ENCODE measurements at regions not wholly inside any gene's neighbourhood (a gene's known extent, or its start where the extent isn't known, plus 50 kb on each side); places are given as distances from the start of the nearest gene placed in this dataset.

DNA sequence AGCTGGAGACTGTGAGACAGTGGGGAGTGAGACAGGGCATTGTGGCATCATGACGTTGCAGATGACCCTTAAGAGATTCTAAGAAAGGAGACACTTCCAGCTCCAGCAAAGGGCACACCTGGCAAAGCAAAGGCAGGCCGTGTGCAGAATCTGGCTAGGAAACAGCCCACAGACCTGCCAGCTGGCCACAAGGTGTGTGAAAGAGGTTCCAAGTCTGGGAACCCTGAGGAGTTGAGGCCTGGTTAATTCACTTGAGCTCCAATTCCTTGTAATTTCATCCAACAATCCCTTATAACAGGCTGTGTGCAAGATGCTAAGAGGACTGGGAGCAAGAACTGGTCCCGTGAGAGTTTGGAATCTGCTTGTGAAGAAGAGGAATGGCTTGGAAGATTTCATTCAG is 72.8 kb upstream of the FAM9A start:
- TF ChIP-seq POLR2A (IDR thresholded peaks at IDR 0.05) (no peak), EP300 (IDR thresholded peaks at IDR 0.05; ENCODE audit: low read depth) (no peak)
- TF ChIP-seq, protein P1, sequence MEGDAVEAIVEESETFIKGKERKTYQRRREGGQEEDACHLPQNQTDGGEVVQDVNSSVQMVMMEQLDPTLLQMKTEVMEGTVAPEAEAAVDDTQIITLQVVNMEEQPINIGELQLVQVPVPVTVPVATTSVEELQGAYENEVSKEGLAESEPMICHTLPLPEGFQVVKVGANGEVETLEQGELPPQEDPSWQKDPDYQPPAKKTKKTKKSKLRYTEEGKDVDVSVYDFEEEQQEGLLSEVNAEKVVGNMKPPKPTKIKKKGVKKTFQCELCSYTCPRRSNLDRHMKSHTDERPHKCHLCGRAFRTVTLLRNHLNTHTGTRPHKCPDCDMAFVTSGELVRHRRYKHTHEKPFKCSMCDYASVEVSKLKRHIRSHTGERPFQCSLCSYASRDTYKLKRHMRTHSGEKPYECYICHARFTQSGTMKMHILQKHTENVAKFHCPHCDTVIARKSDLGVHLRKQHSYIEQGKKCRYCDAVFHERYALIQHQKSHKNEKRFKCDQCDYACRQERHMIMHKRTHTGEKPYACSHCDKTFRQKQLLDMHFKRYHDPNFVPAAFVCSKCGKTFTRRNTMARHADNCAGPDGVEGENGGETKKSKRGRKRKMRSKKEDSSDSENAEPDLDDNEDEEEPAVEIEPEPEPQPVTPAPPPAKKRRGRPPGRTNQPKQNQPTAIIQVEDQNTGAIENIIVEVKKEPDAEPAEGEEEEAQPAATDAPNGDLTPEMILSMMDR (IDR thresholded peaks at IDR 0.05) = no peak
